Body of pancreas (tissue), 4 donors: ENCODE measurements at regions not wholly inside any gene's neighbourhood (a gene's known extent, or its start where the extent isn't known, plus 50 kb on each side); places are given as distances from the start of the nearest gene placed in this dataset.

ENCODE experiments used
- ATAC-seq: fragments of 150-250 bp; one replicate; pipeline ENCODE4 v1.9.1; 2016
- DNase-seq, 4 donors: peaks; one replicate each; pipeline ENCODE4 v3.0.0-alpha.2; 2019
- H3K27ac ChIP-seq, 4 donors: fragments of 200-600 bp; sonication (generic); 1 replicate in 3 of 4; 2 replicates in 1 of 4; pipeline versions ENCODE4 v1.5.1 to v1.6.1; 2016 to 2019; ENCODE audit warnings: mild to moderate bottlenecking in 1 of 4, mixed read lengths in 1 of 4, moderate library complexity in 1 of 4
- H3K27me3 ChIP-seq, 2 donors: fragments of 200-600 bp; sonication (generic); one replicate each; pipeline ENCODE4 v1.6.0; 2016; ENCODE audit warnings: mild to moderate bottlenecking in 1 of 2
- H3K36me3 ChIP-seq, 2 donors: fragments of 200-600 bp; sonication (generic); replicated peaks in 1 of 2; 2 replicates each; pipeline ENCODE4 v1.5.1; 2016; ENCODE audit warnings: low read depth in 2 of 2; ENCODE audit not compliant: insufficient read depth in 1 of 2
- H3K4me1 ChIP-seq: fragments of 200-600 bp; sonication (generic); one replicate; pipeline ENCODE4 v1.6.0; 2016
- H3K4me3 ChIP-seq, 2 donors: fragments of 200-600 bp; sonication (generic); 1 replicate in 1 of 2; 2 replicates in 1 of 2; pipeline ENCODE4 v1.5.1; 2016 to 2019
- H3K9me3 ChIP-seq, 3 donors: fragments of 200-600 bp; sonication (generic); 1 replicate in 2 of 3; 2 replicates in 1 of 3; pipeline ENCODE4 v1.5.1; 2016
- CTCF ChIP-seq, 7 experiments: fragments of 450-650 bp in 4 of 7; fragments of 200-600 bp in 3 of 7; sonication (generic) in 3 of 7; IDR thresholded peaks; one replicate each; pipeline ENCODE4 v1.5.1; 2016 to 2019; ENCODE audit warnings: antibody characterized with exemption in 7 of 7
- POLR2A ChIP-seq, 3 donors: fragments of 450-650 bp; IDR thresholded peaks; one replicate each; pipeline ENCODE4 v1.6.1; 2016; ENCODE audit warnings: antibody characterized with exemption in 3 of 3, mild to moderate bottlenecking in 2 of 3
- WGBS, 2 donors: methylation state at CpG; one replicate each; pipeline ENCODE4 v1.1.5; 2017; 5-methylcytosine and 5-hydroxymethylcytosine counted together
- intact Hi-C: fragments of 100-400 bp; cut with DNase I; formaldehyde crosslinking; loops from one replicate; pipeline ENCODE4 v1.15.1; 2023

GRCh38 chr12:25840678-25841465, 117.6 kb upstream of the RASSF8 start:
- ATAC-seq (no peak), DNase-seq (no peak)
- 76% methylated on average over 10 of the region's 10 CpGs for WGBS, 2 donors
- no peaks in the 10 kb centered on the region for H3K36me3 ChIP-seq
- H3K4me3 ChIP-seq, result no peak overlapping the region
- intact Hi-C loops, result no loop called here
- no peak overlapping the region for H3K27ac ChIP-seq
- TF ChIP-seq POLR2A (IDR thresholded peaks at IDR 0.05) (no peak), CTCF (IDR thresholded peaks at IDR 0.05) (no peak)
- H3K9me3 ChIP-seq, result no peaks in the 10 kb centered on the region
- no peaks in the 10 kb centered on the region for H3K4me1 ChIP-seq
- no peaks in the 10 kb centered on the region for H3K27me3 ChIP-seq

DNA sequence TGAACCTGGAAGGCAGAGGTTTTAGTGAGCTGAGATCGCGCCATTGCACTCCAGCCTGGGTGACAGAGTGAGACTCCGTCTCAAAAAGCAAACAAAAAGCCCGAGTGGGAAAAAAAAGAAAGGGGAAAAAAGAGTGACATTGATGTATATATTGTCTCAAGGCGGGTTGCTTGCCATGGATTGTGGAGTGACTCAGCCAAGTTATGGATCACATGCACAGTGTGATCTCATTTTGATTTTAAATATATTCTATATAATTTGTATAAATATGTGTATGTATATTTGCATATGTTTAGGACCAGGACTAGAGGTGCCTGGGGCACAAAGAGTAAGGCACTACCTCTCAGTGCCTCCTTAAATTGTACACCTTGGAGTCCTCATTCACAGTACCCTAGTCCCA, 116.2 kb upstream of the RASSF8 start:
- ATAC-seq (no peak), DNase-seq (no peak)
- TF ChIP-seq POLR2A (IDR thresholded peaks at IDR 0.05) (no peak), CTCF (IDR thresholded peaks at IDR 0.05) (no peak)
- no peaks in the 10 kb centered on the region for H3K36me3 ChIP-seq
- H3K4me3 ChIP-seq, result no peak overlapping the region
- H3K27me3 ChIP-seq, result no peaks in the 10 kb centered on the region
- 37 to 56% methylated on average over 5 of the region's 5 CpGs for WGBS, 2 donors
- H3K9me3 ChIP-seq, result no peaks in the 10 kb centered on the region
- intact Hi-C loops, result no loop called here
- no peak overlapping the region for H3K27ac ChIP-seq
- H3K4me1 ChIP-seq, result no peaks in the 10 kb centered on the region

GRCh38 chr12:25843976-25844375, 114.5 kb upstream of the RASSF8 start:
- H3K4me3 ChIP-seq, result no peak overlapping the region
- WGBS, 2 donors, result 55 to 59% methylated on average over 2 of the region's 2 CpGs
- intact Hi-C loops, result no loop called here
- H3K27ac ChIP-seq, result no peak overlapping the region
- H3K36me3 ChIP-seq, result no peaks in the 10 kb centered on the region
- no peaks in the 10 kb centered on the region for H3K4me1 ChIP-seq
- DNase-seq, result no peak
- no peaks in the 10 kb centered on the region for H3K27me3 ChIP-seq
- ATAC-seq, result no peak
- H3K9me3 ChIP-seq, result no peaks in the 10 kb centered on the region
- no peak for TF ChIP-seq CTCF (IDR thresholded peaks at IDR 0.05)
- no peak for TF ChIP-seq POLR2A (IDR thresholded peaks at IDR 0.05)

DNA sequence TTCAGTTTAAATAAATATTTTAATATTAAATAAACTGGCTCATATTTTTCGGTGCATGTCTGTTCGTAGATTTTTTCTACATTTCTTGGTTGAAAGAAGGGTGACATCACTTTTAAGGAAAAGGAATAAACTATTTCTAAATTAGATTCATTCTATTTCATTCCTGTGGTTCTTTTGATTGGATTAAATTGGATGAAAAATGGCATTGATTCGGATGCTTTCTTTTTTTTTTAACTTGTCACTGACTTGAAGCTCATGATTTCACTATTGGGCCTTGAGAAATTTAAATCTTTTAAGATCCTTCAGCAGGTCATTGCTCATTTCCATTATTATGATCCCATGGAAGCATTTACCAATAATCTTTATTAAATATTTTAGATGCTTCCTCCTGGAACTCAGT, 113.1 kb upstream of the RASSF8 start:
- no peak overlapping the region for H3K4me3 ChIP-seq
- H3K27ac ChIP-seq, result no peak overlapping the region
- no peaks in the 10 kb centered on the region for H3K36me3 ChIP-seq
- H3K9me3 ChIP-seq, result no peaks in the 10 kb centered on the region
- WGBS, 2 donors, result 74 to 76% methylated on average over 3 of the region's 3 CpGs
- ATAC-seq (no peak), DNase-seq (no peak)
- no peak for TF ChIP-seq POLR2A (IDR thresholded peaks at IDR 0.05)
- no peak for TF ChIP-seq CTCF (IDR thresholded peaks at IDR 0.05)
- no peaks in the 10 kb centered on the region for H3K27me3 ChIP-seq
- no peaks in the 10 kb centered on the region for H3K4me1 ChIP-seq
- intact Hi-C loops, result no loop called here

DNA sequence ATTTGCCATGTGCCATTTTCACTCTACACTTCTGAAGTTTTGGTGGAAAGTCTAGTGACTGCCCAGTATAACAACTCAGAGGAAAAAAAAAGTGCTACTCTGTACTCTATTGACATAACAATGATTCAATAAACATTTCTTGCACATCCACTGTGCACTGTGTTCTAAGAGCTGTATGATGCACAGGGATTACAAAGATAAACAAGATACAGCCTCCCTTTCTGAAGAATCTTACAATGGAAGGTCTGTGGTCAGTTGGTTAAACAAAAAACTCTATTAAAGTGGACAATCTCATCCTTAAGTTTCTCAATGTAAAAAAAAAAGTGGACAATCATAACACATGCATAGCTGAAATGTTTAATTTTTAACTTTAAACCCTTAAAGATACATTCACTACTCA, 105.7 kb upstream of the RASSF8 start:
- DNase-seq (no peak), ATAC-seq (no peak)
- Histone ChIP-seq H3K36me3 (no peaks in the 10 kb centered on the region), H3K9me3 (no peaks in the 10 kb centered on the region), H3K27me3 (no peaks in the 10 kb centered on the region), H3K27ac (no peak overlapping the region), H3K4me3 (no peak overlapping the region), H3K4me1 (no peaks in the 10 kb centered on the region)
- intact Hi-C loops, result no loop called here
- TF ChIP-seq POLR2A (IDR thresholded peaks at IDR 0.05) (no peak), CTCF (IDR thresholded peaks at IDR 0.05) (no peak)
